DND-41 (cell line): ENCODE measurements at regions not wholly inside any gene's neighbourhood (a gene's known extent, or its start where the extent isn't known, plus 50 kb on each side); places are given as distances from the start of the nearest gene placed in this dataset.

Experiments
- EZH2 ChIP-seq: IDR thresholded peaks from 3 replicates; pipeline ENCODE4 v1.6.1; 2012; ENCODE audit warnings: borderline replicate concordance, low read depth, mild to moderate bottlenecking, moderate library complexity, low read length, inconsistent platforms; ENCODE audit not compliant: severe bottlenecking
- TF ChIP-seq, protein P1 (sequence below): IDR thresholded peaks from 2 replicates; pipeline ENCODE4 v1.5.1; 2012; ENCODE audit warnings: borderline replicate concordance, low read length, moderate library complexity, mild to moderate bottlenecking; ENCODE audit not compliant: poor library complexity, severe bottlenecking; ENCODE audit errors: extremely low read depth

DNA sequence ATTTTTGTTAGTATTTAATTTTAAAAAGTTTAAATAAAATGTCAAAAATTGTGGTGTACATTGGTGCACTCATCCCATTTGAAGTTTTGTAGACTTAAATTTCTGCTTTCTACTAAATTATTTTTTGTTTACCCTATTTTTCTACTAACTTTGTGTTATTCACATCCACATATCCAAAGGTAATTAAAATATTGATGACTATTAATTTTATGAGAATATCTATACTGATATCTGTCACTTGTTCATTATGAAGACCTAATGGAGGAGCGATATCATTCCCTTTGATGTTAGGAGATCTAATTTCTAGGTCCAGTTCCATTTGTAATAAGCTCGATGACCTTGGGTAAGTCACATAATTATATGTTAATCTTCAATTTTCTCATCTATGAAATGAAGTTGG lies 325.7 kb upstream of the STXBP6 start:
- TF ChIP-seq, protein P1, sequence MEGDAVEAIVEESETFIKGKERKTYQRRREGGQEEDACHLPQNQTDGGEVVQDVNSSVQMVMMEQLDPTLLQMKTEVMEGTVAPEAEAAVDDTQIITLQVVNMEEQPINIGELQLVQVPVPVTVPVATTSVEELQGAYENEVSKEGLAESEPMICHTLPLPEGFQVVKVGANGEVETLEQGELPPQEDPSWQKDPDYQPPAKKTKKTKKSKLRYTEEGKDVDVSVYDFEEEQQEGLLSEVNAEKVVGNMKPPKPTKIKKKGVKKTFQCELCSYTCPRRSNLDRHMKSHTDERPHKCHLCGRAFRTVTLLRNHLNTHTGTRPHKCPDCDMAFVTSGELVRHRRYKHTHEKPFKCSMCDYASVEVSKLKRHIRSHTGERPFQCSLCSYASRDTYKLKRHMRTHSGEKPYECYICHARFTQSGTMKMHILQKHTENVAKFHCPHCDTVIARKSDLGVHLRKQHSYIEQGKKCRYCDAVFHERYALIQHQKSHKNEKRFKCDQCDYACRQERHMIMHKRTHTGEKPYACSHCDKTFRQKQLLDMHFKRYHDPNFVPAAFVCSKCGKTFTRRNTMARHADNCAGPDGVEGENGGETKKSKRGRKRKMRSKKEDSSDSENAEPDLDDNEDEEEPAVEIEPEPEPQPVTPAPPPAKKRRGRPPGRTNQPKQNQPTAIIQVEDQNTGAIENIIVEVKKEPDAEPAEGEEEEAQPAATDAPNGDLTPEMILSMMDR, result no peak
- TF ChIP-seq EZH2, result no peak
